PC-9 (cell line): ENCODE measurements at regions not wholly inside any gene's neighbourhood (a gene's known extent, or its start where the extent isn't known, plus 50 kb on each side); places are given as distances from the start of the nearest gene placed in this dataset.

Experiments
- BruUV-seq: library from RNA; stranded (reverse); fragments of 400-500 nt; replicated peaks from 2 replicates; lab custom pipeline; 2021; lab: Mats Ljungman, UMichigan
- CTCF ChIA-PET: fragments of 300-600 bp; sonication (Branson Sonifier 250); formaldehyde crosslinking; loops from one replicate; lab custom pipeline; 2022; ENCODE audit warnings: antibody characterized with exemption; lab: Charles Lee
- POLR2A ChIA-PET: fragments of 300-600 bp; sonication (Branson Sonifier 250); formaldehyde crosslinking; loops from one replicate; lab custom pipeline; 2022; ENCODE audit warnings: antibody characterized with exemption; ENCODE audit not compliant: unreplicated experiment; lab: Charles Lee
- DNase-seq, 2 experiments: peaks; one replicate each; pipeline versions ENCODE4 v3.0.0 to v3.0.0-alpha.2; 2015 to 2022; ENCODE audit warnings: mixed read lengths in 1 of 2
- H2AFZ ChIP-seq: fragments of 200-600 bp; sonication (generic); 2 replicates; pipeline ENCODE4 v1.8.1; 2017; ENCODE audit warnings: antibody characterized with exemption
- H3F3A ChIP-seq: fragments of 200-600 bp; sonication (generic); 2 replicates; pipeline ENCODE4 v1.8.1; 2017; ENCODE audit warnings: antibody characterized with exemption, mild to moderate bottlenecking, low read depth; ENCODE audit not compliant: insufficient read depth
- H3K27ac ChIP-seq: fragments of 200-600 bp; sonication (generic); 2 replicates; pipeline ENCODE4 v1.6.1; 2016; ENCODE audit warnings: mixed run types
- H3K27me3 ChIP-seq: fragments of 200-600 bp; sonication (generic); 2 replicates; pipeline ENCODE4 v1.6.1; 2016; ENCODE audit warnings: low read depth, mixed run types; ENCODE audit not compliant: insufficient read depth
- H3K36me3 ChIP-seq: fragments of 200-600 bp; sonication (generic); 2 replicates; pipeline ENCODE4 v1.6.1; 2016; ENCODE audit warnings: low read depth, mixed run types
- H3K4me1 ChIP-seq: fragments of 200-600 bp; sonication (generic); replicated peaks from 2 replicates; pipeline ENCODE4 v1.6.1; 2016; ENCODE audit warnings: mixed run types; ENCODE audit not compliant: insufficient read depth
- H3K4me2 ChIP-seq: fragments of 200-600 bp; sonication (generic); 2 replicates; pipeline ENCODE4 v1.6.1; 2017; ENCODE audit warnings: mixed run types
- H3K4me3 ChIP-seq: fragments of 200-600 bp; sonication (generic); 2 replicates; pipeline ENCODE4 v1.6.1; 2016; ENCODE audit warnings: mixed run types
- H3K79me2 ChIP-seq: fragments of 200-600 bp; sonication (generic); 2 replicates; pipeline ENCODE4 v1.6.1; 2017; ENCODE audit warnings: low read depth, mixed run types
- H3K9me2 ChIP-seq: fragments of 200-600 bp; sonication (generic); 2 replicates; pipeline ENCODE4 v1.8.1; 2017; ENCODE audit warnings: mild to moderate bottlenecking; ENCODE audit not compliant: insufficient read depth
- H3K9me3 ChIP-seq: fragments of 200-600 bp; sonication (generic); 2 replicates; pipeline ENCODE4 v1.8.1; 2016; ENCODE audit warnings: low read depth; ENCODE audit not compliant: insufficient read depth
- H4K20me1 ChIP-seq: fragments of 200-600 bp; sonication (generic); 2 replicates; pipeline ENCODE4 v1.8.1; 2017; ENCODE audit not compliant: insufficient read depth
- CTCF ChIP-seq: fragments of 200-600 bp; sonication (generic); conservative IDR thresholded peaks from 2 replicates; pipeline ENCODE4 v1.6.1; 2017; ENCODE audit warnings: mixed run types, antibody characterized with exemption, mild to moderate bottlenecking, moderate library complexity
- EZH2 ChIP-seq: fragments of 200-600 bp; sonication (generic); IDR thresholded peaks from 2 replicates; pipeline ENCODE4 v1.8.0; 2017; ENCODE audit warnings: antibody characterized with exemption, low read depth
- intact Hi-C: fragments of 100-400 bp; cut with micrococcal nuclease; formaldehyde crosslinking; loops from one replicate; pipeline ENCODE4 v1.10.0; 2022; ENCODE audit not compliant: unreplicated experiment

- intact Hi-C loops: no loop called here
- no peaks in the 10 kb centered on the region for H3K9me3 ChIP-seq
- H3K27me3 ChIP-seq: no peaks in the 10 kb centered on the region
- H3K79me2 ChIP-seq: no peaks in the 10 kb centered on the region
- POLR2A ChIA-PET: no interaction called here
- H4K20me1 ChIP-seq: no peaks in the 10 kb centered on the region
- H3K27ac ChIP-seq: no peak overlapping the region
- CTCF ChIA-PET: no interaction called here
- no peak overlapping the region for H3K4me2 ChIP-seq
- no peaks in the 10 kb centered on the region for H3K4me1 ChIP-seq
- no peaks in the 10 kb centered on the region for H3K9me2 ChIP-seq
- BruUV-seq: no TSS peak
- TF ChIP-seq CTCF (no peak), EZH2 (no peak)
- H3K36me3 ChIP-seq: no peaks in the 10 kb centered on the region
- H3F3A ChIP-seq: no peaks in the 10 kb centered on the region
- no peak for DNase-seq
- no peak overlapping the region for H3K4me3 ChIP-seq
- H2AFZ ChIP-seq: no peak overlapping the region
Observed at GRCh38 chrX:148424570-148424969, 75.8 kb upstream of the AFF2 start.

- no peak for TF ChIP-seq EZH2
- TF ChIP-seq CTCF: no peak
- no TSS peak for BruUV-seq
- CTCF ChIA-PET: no interaction called here
Observed at GRCh38 chrX:148426467-148426866, 74.0 kb upstream of the AFF2 start.

GRCh38 chrX:148441387-148441786, 59.0 kb upstream of the AFF2 start:
- no peak for DNase-seq
- POLR2A ChIA-PET: no interaction called here
- TF ChIP-seq CTCF (no peak), EZH2 (no peak)
- CTCF ChIA-PET: no interaction called here
- no peak overlapping the region for H3K4me3 ChIP-seq
- no peaks in the 10 kb centered on the region for H3K79me2 ChIP-seq
- no peaks in the 10 kb centered on the region for H4K20me1 ChIP-seq
- no peaks in the 10 kb centered on the region for H3K4me1 ChIP-seq
- no TSS peak for BruUV-seq
- H3K4me2 ChIP-seq: no peak overlapping the region
- no peak overlapping the region for H2AFZ ChIP-seq
- no peaks in the 10 kb centered on the region for H3K27me3 ChIP-seq
- H3K9me3 ChIP-seq: no peaks in the 10 kb centered on the region
- no peaks in the 10 kb centered on the region for H3F3A ChIP-seq
- intact Hi-C loops: no loop called here
- no peaks in the 10 kb centered on the region for H3K36me3 ChIP-seq
- no peaks in the 10 kb centered on the region for H3K9me2 ChIP-seq
- H3K27ac ChIP-seq: no peak overlapping the region

More at GRCh38 chrX:148426467-148426866, 74.0 kb upstream of the AFF2 start:
- Histone ChIP-seq H3K9me3 (no peaks in the 10 kb centered on the region), H3K79me2 (no peaks in the 10 kb centered on the region), H3K4me2 (no peak overlapping the region), H3K27me3 (no peaks in the 10 kb centered on the region), H2AFZ (no peak overlapping the region), H3F3A (no peaks in the 10 kb centered on the region), H3K36me3 (no peaks in the 10 kb centered on the region), H4K20me1 (no peaks in the 10 kb centered on the region), H3K4me3 (no peak overlapping the region), H3K9me2 (no peaks in the 10 kb centered on the region), H3K27ac (no peak overlapping the region), H3K4me1 (no peaks in the 10 kb centered on the region)
- POLR2A ChIA-PET: no interaction called here
- intact Hi-C loops: no loop called here
- DNase-seq: no peak
